Activated T-cell treated with anti-CD3 and anti-CD28 coated beads, Interleukin-2, amount 50 U/mL, for 4 hours (primary cell): ENCODE measurements at regions not wholly inside any gene's neighbourhood (a gene's known extent, or its start where the extent isn't known, plus 50 kb on each side); places are given as distances from the start of the nearest gene placed in this dataset.

Experiments used
- ATAC-seq, 2 donors: fragments of 200-7000 bp; cut with Tn5 transposase; one replicate each; pipeline ENCODE4 v1.10.0; 2021
- DNase-seq: peaks from one replicate; pipeline ENCODE4 v3.0.0-alpha.2; 2020
- H3K27me3 Mint-ChIP-seq: one replicate; pipeline ENCODE4 v1.8.0; 2021; ENCODE audit warnings: low read depth, mixed read lengths
- H3K36me3 Mint-ChIP-seq: one replicate; pipeline ENCODE4 v1.8.0; 2022; ENCODE audit warnings: mixed read lengths; ENCODE audit not compliant: insufficient read depth
- H3K4me1 Mint-ChIP-seq: one replicate; pipeline ENCODE4 v1.8.0; 2021; ENCODE audit warnings: low read depth, mixed read lengths
- H3K4me3 Mint-ChIP-seq: one replicate; pipeline ENCODE4 v1.8.0; 2021; ENCODE audit warnings: mild to moderate bottlenecking, moderate library complexity, mixed read lengths
- H3K9me3 Mint-ChIP-seq: one replicate; pipeline ENCODE4 v1.8.0; 2021; ENCODE audit warnings: mixed read lengths

- no peaks in the 10 kb centered on the region for H3K36me3 Mint-ChIP-seq
- ATAC-seq (no peak), DNase-seq (no peak)
- H3K4me1 Mint-ChIP-seq, result no peaks in the 10 kb centered on the region
- peaks cover 6% of the 10 kb centered on the region for H3K27me3 Mint-ChIP-seq
- no peaks in the 10 kb centered on the region for H3K9me3 Mint-ChIP-seq
- no peak overlapping the region for H3K4me3 Mint-ChIP-seq
These were observed 83.6 kb upstream of the PCSK1 start for GRCh38 chr5:96516631-96517071.

- Mint-ChIP-seq H3K36me3 (no peaks in the 10 kb centered on the region), H3K4me1 (no peaks in the 10 kb centered on the region)
- no peak for ATAC-seq
These were observed 84.2 kb upstream of the PCSK1 start for GRCh38 chr5:96517295-96517694.

GRCh38 chr5:96520345-96520744, 87.3 kb upstream of the PCSK1 start:
- Mint-ChIP-seq H3K27me3 (peaks cover 7% of the 10 kb centered on the region), H3K36me3 (no peaks in the 10 kb centered on the region), H3K4me1 (no peaks in the 10 kb centered on the region), H3K9me3 (no peaks in the 10 kb centered on the region), H3K4me3 (no peak overlapping the region)
- DNase-seq (no peak), ATAC-seq (no peak)

More at GRCh38 chr5:96517295-96517694, 84.2 kb upstream of the PCSK1 start:
- Mint-ChIP-seq H3K27me3 (peaks cover 7% of the 10 kb centered on the region), H3K4me3 (no peak overlapping the region), H3K9me3 (no peaks in the 10 kb centered on the region)
- DNase-seq, result no peak

- H3K27me3 Mint-ChIP-seq, result peaks cover 3% of the 10 kb centered on the region
These were observed 89.7 kb upstream of the PCSK1 start for GRCh38 chr5:96522635-96523355.

GRCh38 chr5:96527768-96528661, 95.0 kb upstream of the PCSK1 start:
- ATAC-seq, result peak in 1 of 2 donors; percentile 51
- DNase-seq, result no peak
- no peaks in the 10 kb centered on the region for H3K4me1 Mint-ChIP-seq
- H3K4me3 Mint-ChIP-seq, result no peak overlapping the region
- H3K27me3 Mint-ChIP-seq, result no peaks in the 10 kb centered on the region
- H3K36me3 Mint-ChIP-seq, result no peaks in the 10 kb centered on the region
- H3K9me3 Mint-ChIP-seq, result no peaks in the 10 kb centered on the region

More at GRCh38 chr5:96522635-96523355, 89.7 kb upstream of the PCSK1 start:
- Mint-ChIP-seq H3K36me3 (no peaks in the 10 kb centered on the region), H3K4me3 (no peak overlapping the region), H3K9me3 (no peaks in the 10 kb centered on the region), H3K4me1 (no peaks in the 10 kb centered on the region)
- DNase-seq (no peak), ATAC-seq (no peak)

- Mint-ChIP-seq H3K36me3 (no peaks in the 10 kb centered on the region), H3K4me1 (no peaks in the 10 kb centered on the region), H3K9me3 (no peaks in the 10 kb centered on the region), H3K4me3 (no peak overlapping the region), H3K27me3 (no peaks in the 10 kb centered on the region)
- no peak for DNase-seq
- ATAC-seq, result no peak
These were observed 95.9 kb upstream of the PCSK1 start for GRCh38 chr5:96528826-96529474.

- no peak for ATAC-seq
- DNase-seq, result no peak
These were observed 96.5 kb upstream of the PCSK1 start for GRCh38 chr5:96529559-96529958.

GRCh38 chr5:96530901-96531300, 97.9 kb upstream of the PCSK1 start:
- no peak overlapping the region for H3K4me3 Mint-ChIP-seq
- H3K4me1 Mint-ChIP-seq, result peaks cover 3% of the 10 kb centered on the region
- no peak for DNase-seq
- H3K27me3 Mint-ChIP-seq, result no peaks in the 10 kb centered on the region
- no peaks in the 10 kb centered on the region for H3K9me3 Mint-ChIP-seq
- no peaks in the 10 kb centered on the region for H3K36me3 Mint-ChIP-seq
- ATAC-seq, result no peak

More at GRCh38 chr5:96529559-96529958, 96.5 kb upstream of the PCSK1 start:
- no peaks in the 10 kb centered on the region for H3K27me3 Mint-ChIP-seq
- H3K9me3 Mint-ChIP-seq, result no peaks in the 10 kb centered on the region
- no peaks in the 10 kb centered on the region for H3K4me1 Mint-ChIP-seq
- H3K4me3 Mint-ChIP-seq, result no peak overlapping the region
- no peaks in the 10 kb centered on the region for H3K36me3 Mint-ChIP-seq

- Mint-ChIP-seq H3K4me1 (peaks cover 22% of the 10 kb centered on the region), H3K27me3 (no peaks in the 10 kb centered on the region), H3K36me3 (no peaks in the 10 kb centered on the region), H3K4me3 (no peak overlapping the region), H3K9me3 (no peaks in the 10 kb centered on the region)
- DNase-seq (no peak), ATAC-seq (no peak)
These were observed 100.3 kb upstream of the PCSK1 start for GRCh38 chr5:96533371-96533770.

GRCh38 chr5:96537386-96537785, 104.3 kb upstream of the PCSK1 start:
- DNase-seq (no peak), ATAC-seq (peak; percentile 83 to 91)
- peak overlapping the region; percentile 20 for H3K4me3 Mint-ChIP-seq
- no peaks in the 10 kb centered on the region for H3K27me3 Mint-ChIP-seq
- H3K9me3 Mint-ChIP-seq, result no peaks in the 10 kb centered on the region
- H3K4me1 Mint-ChIP-seq, result peaks cover 36% of the 10 kb centered on the region
- H3K36me3 Mint-ChIP-seq, result no peaks in the 10 kb centered on the region

GRCh38 chr5:96538808-96539250, 105.8 kb upstream of the PCSK1 start:
- no peaks in the 10 kb centered on the region for H3K36me3 Mint-ChIP-seq
- no peak for DNase-seq
- H3K4me3 Mint-ChIP-seq, result peak overlapping the region; percentile 22
- peaks cover 3% of the 10 kb centered on the region for H3K27me3 Mint-ChIP-seq
- ATAC-seq, result peak; percentile 78 to 85
- H3K4me1 Mint-ChIP-seq, result peaks cover 36% of the 10 kb centered on the region
- H3K9me3 Mint-ChIP-seq, result no peaks in the 10 kb centered on the region

GRCh38 chr5:96546120-96546519, 113.1 kb upstream of the PCSK1 start:
- no peaks in the 10 kb centered on the region for H3K4me1 Mint-ChIP-seq
- no peak overlapping the region for H3K4me3 Mint-ChIP-seq
- DNase-seq (no peak), ATAC-seq (no peak)
- no peaks in the 10 kb centered on the region for H3K9me3 Mint-ChIP-seq
- no peaks in the 10 kb centered on the region for H3K36me3 Mint-ChIP-seq
- peaks cover 5% of the 10 kb centered on the region for H3K27me3 Mint-ChIP-seq

- H3K9me3 Mint-ChIP-seq, result no peaks in the 10 kb centered on the region
- ATAC-seq (no peak), DNase-seq (no peak)
- H3K4me3 Mint-ChIP-seq, result no peak overlapping the region
- peaks cover 5% of the 10 kb centered on the region for H3K27me3 Mint-ChIP-seq
- no peaks in the 10 kb centered on the region for H3K36me3 Mint-ChIP-seq
- H3K4me1 Mint-ChIP-seq, result no peaks in the 10 kb centered on the region
These were observed 114.4 kb upstream of the PCSK1 start for GRCh38 chr5:96547486-96547885.

GRCh38 chr5:96548905-96549304, 113.3 kb upstream of the CAST start:
- no peak for ATAC-seq
- Mint-ChIP-seq H3K4me3 (no peak overlapping the region), H3K4me1 (no peaks in the 10 kb centered on the region), H3K27me3 (peaks cover 3% of the 10 kb centered on the region), H3K9me3 (no peaks in the 10 kb centered on the region), H3K36me3 (no peaks in the 10 kb centered on the region)
- DNase-seq, result no peak
